SK-N-SH (cell line): ENCODE measurements at regions not wholly inside any gene's neighbourhood (a gene's known extent, or its start where the extent isn't known, plus 50 kb on each side); places are given as distances from the start of the nearest gene placed in this dataset.

ENCODE experiments used
- JUND ChIP-seq: IDR thresholded peaks from 2 replicates; pipeline ENCODE4 v1.4.0; 2012
- MXI1 ChIP-seq: IDR thresholded peaks from 2 replicates; pipeline ENCODE4 v1.6.1; 2012; ENCODE audit warnings: mild to moderate bottlenecking, low read depth, low read length, improper control_type of control experiment
- POLR2AphosphoS5 ChIP-seq: IDR thresholded peaks from 2 replicates; pipeline ENCODE4 v1.6.1; 2012; ENCODE audit warnings: low read depth, low read length

DNA sequence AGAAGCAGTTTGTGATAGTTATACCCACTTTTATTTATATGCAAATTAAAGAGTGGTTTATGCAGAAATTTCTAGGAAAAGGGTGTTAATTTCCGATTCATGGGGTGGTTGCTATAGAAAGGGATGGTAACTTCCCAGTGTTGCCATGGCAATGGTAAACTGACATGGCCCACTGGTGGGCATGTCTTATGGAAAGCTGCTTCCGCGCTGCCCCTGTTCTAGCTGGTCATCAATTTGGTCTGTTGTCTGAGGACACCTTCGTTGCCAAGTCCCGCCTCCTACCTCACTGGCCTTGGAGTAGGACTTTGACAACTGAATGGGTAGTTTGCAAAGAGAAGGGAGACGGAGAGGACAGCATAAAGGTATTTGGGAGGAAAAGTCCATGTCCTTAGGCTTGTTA lies 74.0 kb upstream of the SMIM23 start:
- no peak for TF ChIP-seq MXI1
- TF ChIP-seq JUND: no peak
- TF ChIP-seq POLR2AphosphoS5: no peak
